GM18502 (cell line): ENCODE measurements at regions not wholly inside any gene's neighbourhood (a gene's known extent, or its start where the extent isn't known, plus 50 kb on each side); places are given as distances from the start of the nearest gene placed in this dataset.
"Not testable (repeated sequence)": the region's sequence is repeated elsewhere in the genome, so short reads cannot be mapped to it uniquely, and the experiment has no call there.

Experiments used
- ATAC-seq: cut with Tn5 transposase; IDR thresholded peaks from one replicate; pipeline ENCODE4 v1.9.1; 2021; ENCODE audit warnings: mild to moderate bottlenecking; ENCODE audit not compliant: unreplicated experiment, poor library complexity

DNA sequence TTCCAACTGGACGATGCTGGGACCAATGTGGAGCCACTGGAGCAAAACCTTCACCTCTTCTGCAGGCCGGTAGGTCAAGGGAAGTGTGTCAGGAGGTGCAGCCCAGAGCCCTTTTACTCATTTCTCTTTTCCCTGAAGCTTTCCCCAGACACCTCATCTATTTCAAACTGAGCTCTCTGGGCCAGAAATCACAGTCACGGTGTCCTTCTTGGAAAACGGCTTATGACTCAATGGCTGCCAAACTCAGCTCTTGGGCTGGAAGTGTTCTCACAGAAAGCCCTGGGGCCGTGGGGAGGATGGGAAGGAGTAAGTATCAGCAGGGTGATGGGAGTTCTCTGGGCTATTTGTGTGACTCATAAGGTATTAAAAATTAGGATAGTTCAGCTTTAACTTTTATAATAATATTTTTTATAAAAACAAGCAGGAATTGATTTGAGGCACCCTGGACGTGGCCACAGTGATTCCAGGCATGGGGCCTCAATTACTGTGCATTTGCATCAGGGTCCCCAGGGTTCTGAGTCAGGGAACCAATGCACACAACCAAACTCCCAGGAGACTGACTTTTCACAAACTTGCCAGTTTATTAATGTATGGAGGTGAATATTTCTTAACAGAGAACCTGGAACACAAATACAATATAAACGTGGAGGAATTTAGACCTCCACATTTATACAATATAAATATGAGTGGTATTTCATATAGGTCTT lies 187.4 kb upstream of the TMEM72 start:
- no peak for ATAC-seq

DNA sequence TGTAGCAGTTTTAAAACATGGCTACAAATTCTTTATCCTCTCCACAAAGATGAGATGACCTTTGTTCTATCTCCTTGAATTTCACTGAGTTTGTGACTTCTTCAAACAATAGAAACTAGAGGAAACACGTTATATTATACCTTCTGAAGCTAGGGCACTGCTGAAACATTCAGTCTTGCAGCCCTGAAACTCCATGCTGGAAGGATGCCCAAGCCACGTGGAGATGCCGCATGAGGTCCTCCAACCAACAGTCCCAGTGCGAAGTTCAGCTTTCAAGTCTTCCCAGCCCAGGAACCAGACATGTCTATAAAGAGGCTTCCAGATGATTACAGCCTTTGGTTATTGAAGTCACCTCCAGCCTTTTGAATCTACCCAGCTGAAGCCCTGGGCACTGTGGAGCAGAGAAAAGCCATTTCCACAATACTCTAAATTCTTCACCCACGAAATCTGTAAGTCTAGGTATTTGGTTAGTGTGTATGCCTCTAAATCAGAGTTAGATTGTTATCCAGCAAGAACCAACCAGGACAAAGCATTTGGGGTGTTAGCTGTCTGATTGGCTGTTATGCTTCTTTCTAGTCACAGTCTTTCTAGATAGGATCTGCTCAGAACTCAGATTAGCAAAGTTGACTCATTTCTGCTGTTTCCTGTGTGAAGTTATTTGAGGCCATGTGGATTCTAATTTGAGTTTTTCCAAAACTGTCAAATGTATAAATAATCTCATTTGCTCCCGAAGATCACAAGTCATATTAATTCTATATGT lies 186.5 kb upstream of the TMEM72 start:
- ATAC-seq, result peak; percentile 72

DNA sequence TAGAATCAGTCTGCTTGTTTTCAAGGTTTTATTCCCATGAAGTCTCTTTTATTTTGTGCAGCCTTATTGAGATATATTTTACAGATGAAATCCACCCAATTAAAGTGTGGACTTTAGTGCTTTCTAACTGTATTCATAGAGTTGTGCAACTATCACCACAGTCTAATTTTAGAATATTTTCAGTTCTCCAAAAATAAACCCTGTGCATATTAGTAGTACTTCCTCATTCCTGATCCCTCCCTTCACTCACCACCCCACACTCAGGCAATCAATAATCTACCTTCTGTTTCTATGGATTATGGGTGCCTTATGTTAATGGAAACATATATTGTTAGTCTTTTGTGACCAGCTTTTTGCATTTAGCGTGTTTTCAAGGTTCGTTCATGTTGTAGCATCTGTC lies 185.7 kb upstream of the TMEM72 start:
- peak; percentile 88 for ATAC-seq

DNA sequence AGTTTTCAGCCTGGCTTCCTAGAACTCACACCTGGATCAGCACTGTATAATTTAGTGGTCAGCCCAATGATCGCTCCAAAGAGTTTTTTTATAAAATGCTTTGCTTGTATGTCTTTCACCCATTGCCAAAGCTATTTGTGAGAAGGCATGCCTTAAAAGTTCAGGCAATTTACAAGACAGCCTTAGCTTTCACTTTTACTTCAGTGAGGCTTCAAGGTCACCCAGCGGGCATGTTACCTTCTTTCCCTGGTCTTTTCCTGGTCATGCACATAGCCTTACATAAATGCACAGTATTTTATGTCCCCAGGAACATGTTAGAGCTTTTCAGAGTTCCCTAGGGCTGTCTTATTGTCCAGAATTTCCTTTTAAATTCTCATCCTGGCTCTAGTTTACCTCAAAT lies 179.9 kb upstream of the TMEM72 start:
- no peak for ATAC-seq

DNA sequence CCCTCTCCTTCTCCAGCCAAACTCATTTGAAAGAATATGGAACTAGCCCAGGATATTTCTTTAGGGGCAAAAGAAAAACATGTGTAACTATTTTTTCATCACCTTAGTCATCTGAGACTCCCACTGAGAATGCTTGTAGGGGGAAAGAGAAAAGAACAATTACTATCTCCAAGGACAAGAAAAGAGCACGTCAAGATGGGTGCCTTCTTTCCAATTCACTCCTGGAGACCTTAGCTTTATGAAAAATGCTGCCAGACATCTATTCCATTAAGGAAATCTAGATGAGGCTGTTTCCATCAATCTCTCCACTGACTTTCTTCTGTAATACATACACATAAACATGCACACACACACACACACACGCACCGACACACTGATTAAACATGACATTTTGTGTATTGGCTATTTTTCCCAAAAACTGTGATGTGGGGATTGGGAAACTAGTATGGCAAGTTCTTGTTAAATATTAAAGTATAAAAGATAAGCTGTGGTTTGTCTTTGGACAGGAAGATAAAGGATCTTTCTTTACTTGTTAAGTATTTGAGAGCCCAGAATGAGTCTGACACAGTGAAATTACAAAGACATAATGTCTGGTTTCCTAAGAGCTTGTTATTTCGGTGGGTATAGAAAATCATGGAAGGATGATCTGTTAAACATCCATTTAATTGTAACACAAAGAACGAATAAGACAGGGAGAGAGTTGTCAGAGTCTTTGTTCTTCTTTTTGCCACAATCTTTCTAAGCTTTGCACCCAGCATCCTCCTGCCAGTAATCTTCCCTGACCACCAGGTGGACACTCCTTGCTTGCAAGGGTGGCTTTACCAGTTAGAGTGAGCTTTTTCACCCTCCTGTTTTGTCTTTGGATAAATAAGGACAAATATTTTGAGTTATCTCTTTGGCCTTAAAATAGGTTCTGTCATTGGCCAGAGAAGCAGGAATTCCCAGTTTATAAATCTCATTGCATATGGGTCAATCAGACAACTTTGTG lies 177.3 kb upstream of the TMEM72 start:
- no peak for ATAC-seq

DNA sequence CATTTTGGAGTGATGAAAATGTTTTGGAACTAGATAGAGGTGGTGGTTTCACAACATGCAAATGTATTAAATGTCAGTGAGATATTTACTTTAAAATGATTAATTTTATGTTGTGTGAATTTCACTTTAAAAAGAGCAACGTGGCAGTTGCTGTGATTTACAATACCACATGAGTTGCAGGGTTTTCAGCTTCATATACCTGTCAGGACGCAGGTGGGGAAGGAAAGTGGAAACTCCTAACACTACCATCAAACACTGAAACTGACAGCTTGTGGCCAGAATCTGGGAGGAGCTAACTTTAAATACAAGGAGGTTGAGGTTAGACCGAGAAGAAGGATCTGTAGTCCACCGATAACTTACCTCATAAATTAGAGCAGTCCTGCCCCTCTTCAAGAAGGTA lies 168.9 kb upstream of the TMEM72 start:
- ATAC-seq, result no peak

DNA sequence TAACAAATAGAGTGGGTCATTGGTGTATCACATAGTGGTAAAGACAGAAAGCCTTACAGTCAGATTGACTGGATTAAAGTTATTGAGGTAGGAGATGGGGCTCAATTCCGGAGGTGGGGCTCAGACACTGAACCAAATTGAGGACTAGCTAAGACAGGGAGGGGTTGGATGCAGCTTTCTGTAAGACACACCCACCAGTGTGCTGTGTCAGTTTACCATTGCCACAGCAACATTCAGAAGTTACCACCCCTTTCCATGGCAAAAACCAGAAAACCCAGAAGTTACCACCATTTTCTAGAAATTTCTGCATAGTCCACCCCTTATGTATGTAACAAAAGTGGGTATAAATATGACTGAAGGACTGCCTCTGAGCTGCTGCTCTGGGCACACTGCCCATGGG lies 167.6 kb upstream of the TMEM72 start:
- ATAC-seq, result no peak

DNA sequence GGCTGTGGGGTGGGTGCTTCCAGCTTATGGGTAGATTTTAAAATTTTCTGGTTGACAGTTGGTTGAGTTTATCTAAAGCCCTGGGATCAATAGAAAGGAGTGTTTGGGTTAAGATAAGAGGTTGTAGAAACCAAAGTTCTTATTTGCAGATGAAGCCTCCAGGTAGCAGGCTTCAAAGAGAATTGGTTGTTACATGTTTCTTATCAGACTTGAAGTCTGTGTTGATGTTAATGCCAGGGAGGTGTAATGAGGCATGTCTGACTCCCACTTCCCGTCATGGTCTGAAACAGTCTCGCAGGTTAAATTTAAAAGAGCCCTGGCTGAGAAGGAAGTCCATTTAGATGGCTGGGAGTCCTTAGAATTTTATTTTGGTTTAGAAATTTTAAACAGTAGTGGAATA lies 165.2 kb upstream of the TMEM72 start:
- ATAC-seq, result no peak

DNA sequence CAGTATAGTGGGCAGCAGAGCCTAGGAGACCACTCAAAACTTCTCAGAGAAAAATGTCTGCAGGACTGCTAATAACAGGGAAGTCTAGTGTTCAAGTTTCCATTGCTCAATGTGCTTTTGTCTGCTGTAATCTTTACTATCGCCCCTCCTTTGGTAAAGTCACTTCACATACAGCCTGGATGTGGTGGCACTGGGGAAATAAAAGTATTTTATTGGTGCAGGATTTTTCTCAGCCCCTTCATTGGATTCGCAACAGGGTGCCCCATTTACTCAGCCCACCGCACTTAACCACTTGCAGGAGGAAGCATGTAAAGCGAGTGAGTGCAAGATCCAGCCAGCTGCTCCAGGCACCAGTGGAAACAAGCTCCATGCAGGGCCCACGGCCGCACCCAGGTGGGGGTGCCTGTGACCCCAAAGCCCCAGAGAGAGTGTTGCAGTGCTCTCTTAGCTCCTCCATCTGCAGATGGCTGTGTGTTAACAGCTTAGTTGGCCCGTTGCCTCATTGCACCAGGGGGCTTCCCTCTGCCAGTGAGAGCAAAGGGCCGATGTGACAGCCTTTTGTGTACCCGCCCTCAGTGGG lies 163.5 kb upstream of the TMEM72 start:
- no peak for ATAC-seq

DNA sequence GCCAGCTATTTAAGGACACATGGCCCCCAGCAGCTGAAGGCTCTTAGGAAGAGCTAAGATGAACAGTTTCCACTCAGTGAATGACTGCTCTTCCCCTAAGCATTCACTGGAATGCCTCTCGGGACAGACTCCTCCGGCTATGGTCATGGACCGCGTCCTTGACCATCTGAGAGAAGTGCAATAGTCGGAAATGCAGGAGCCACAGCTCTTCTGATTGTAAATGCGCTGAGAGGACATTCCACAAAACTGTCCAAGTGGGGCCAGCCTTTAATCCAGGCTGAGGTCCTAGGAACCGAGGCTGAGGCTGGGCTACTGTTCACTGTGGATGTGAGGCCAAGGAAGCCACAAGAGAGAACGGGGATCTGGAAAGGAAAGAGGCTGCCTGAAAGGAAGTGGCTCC lies 162.0 kb upstream of the TMEM72 start:
- no peak for ATAC-seq

DNA sequence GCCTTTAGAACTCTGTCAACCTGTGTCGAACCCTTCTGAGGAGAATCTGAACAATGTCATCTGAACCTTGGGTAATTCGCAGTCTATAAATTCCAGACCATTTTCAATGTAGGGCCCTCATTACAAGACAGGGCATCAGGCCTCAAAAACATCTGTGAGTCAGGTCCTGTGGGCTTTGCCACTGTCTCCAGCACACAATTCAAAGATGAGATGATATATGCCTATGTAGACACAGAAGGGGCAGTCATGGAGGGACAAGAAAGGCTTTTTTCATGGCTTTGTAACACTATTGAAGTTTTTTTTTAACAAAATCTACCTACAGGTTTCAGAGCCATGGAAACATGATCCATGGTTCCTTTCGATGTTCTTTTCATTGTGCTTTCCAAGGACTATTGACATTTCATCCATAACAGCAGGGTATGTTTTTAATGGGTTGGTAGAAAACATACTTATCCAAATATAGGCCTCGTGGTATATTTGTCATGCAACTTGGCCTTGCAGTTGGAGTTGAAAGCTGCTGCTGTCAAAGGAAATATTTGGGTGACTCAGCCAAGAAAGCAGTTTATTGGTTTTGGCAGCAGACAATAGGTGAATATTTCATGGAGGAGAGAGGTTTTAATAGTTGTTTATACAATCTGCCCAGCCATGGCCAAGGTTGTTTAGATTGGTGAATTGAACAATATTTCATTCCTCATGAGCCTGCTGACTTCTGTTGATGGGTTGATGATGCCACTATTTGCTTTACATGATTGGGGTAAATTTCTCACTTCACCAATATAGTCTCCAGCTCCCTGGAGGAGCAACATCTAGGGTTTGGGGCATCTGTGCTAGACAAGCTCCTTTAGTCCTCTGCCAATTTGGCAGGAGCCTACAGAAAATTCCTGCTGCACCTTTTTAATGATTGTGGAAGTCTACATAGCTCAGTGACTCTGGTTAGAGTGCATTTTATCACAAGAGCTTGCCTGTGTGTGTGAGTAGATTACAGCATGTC lies 158.4 kb upstream of the TMEM72 start:
- no peak for ATAC-seq

DNA sequence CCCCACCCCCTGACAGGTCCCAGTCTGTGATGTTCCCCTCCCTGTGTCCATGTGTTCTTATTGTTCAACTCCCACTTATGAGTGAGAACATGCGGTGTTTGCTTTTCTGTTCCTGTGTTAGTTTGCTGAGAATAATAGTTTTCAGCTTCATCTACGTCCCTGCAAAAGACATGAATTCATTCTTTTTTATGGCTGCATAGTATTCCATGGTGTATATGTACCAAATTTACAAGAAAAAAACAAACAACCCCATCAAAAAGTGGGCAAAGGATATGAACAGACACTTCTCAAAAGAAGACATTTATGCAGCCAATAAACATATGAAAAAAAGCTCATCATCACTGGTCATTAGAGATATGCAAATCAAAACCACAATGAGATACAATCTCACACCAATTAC lies 156.8 kb upstream of the TMEM72 start:
- ATAC-seq, result not testable (repeated sequence)

DNA sequence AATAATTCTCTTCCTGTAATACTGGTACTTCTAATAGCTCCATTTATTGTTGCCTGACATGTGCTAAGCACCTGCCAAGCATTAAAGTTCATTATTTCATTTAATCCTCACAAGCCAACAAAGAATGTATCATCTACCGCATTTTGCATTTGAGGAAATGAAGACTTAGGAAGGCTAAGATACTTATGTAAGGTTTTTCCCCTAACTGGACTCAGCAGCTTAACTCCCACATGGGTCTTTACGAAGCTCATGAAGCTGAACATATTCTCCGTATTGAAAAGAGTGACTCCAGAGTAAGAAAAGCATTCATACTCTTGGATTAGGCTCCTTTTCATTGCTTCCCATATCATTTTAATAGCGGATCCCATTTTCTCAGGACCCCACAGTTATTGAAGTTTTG lies 155.7 kb upstream of the TMEM72 start:
- ATAC-seq, result no peak

DNA sequence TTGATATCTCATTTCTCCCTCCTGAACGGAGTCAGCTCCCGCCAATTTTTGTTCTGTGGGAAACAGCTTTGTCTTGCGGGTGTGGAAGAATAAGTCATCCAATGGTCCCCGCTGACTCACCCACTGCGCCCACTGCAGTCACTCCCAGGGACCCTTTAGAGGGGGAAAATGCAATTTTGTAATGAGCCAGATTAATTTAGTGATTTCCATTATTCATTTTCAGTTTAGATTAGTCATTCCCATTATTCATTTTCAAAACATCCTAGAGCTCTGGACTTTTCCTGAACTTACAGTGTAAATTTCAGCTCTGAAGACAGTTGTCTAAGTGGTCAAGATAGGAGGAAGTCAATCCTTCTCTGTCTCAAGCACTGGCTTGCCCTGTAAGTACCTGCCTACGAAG lies 154.9 kb upstream of the TMEM72 start:
- ATAC-seq, result no peak

DNA sequence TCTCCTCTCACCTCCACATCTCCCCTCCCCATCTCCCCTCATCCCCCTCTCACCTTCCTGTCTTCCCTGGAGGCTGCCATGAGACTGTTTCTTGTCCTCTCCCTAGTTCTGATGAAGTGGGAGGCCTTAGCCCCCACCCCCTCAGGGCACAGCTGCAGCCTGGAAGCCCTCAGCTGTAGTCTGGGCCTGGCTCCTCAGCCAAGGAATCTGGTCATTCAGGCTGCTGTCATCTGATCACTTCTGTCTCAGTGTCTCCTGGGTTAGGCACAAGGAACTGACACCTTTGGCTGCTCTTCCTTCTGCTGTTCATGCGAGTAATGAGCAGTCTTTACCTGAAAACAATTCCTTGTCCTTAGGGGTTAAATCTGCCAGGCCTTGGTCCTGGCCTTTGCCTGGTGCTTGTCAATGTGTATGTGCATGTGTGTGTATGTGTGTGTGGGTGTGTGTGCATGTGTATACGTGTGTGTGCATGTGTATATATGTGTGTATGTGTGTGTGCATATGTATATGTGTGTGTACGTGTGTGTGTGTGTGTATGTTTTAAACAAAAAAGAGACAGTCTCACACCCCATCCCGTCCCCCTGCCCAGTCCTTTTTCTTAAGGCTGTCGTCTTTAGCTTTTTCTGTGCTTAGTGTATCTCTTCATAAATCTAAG lies 153.5 kb upstream of the TMEM72 start:
- ATAC-seq, result no peak

DNA sequence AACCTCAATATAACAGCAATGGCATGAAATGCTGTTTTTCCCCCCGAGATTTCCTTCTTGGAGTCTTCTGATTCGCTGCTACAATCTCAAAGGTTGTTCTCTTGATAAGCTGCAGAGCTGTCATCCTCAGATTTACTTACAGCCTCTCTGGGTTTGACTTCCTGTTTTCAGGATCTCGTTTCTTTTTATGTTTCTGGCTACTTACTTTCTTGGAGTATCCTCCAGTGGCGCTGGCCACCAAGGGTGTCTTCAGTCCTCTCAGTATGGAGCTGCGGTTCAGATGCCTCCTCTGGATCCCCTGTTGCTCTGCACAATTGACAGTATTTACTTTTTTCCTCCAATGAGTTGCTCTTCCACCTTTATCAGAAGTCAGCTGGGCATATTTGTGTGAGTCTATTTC lies 152.0 kb upstream of the TMEM72 start:
- no peak for ATAC-seq

DNA sequence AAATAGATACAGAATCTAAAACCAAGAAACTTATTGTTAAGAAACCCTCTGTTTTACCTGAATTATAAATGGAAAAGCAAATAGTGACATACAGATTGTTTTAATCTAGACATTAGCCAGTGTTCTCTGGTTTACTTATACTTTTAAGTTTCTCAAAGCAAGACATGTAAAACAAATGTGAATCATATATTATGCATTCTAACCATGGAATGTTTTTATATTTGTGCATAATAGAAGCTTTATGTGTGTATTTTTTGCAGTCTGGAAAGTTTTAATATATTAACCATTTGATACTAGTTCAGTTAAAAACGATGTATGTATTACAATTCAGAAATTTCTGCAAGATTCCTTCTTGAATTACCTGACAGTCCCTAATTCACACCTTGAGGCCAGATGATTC lies 150.6 kb upstream of the TMEM72 start:
- ATAC-seq, result no peak

DNA sequence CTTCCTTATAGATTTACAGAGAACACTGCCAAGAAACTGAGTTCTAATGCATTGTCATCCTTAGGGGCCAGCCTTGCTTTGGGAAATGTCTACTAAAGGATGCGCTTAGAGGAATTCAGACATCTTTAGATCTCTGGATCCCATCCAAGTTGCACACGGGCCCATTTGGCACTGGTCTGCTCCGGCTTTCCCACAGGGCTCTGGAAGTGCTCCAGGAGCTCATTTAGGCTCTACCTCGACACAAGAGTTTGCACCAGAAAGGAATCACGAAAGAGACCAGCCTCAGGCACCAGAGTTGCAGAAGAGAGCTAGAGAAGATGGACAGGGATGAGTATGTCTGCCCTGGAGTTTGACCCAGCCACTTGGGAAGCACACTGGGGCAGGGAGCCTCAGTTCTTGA lies 150.1 kb upstream of the TMEM72 start:
- ATAC-seq, result no peak

DNA sequence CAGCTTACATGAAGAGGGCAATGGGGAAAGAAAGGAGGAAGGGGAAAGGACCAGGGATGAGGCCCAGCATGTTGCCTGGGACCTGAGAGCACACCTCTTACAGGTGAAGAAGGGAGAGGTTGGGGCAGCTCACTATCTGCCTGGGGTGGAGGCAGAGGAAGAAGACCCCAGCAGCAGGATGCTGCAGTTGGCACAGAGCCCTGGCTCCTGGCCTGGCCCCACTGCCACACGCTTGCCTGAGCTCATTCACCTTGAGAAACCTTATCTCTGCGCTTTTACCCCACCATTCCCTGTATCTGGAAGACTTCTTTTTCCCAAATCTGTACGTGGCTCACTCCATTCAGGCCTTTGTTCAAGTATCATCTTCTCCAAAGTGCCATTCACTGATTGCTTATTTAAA lies 147.8 kb upstream of the TMEM72 start:
- ATAC-seq, result no peak
